Ammon's horn (tissue), 1 donor: ENCODE measurements at regions not wholly inside any gene's neighbourhood (a gene's known extent, or its start where the extent isn't known, plus 50 kb on each side); places are given as distances from the start of the nearest gene placed in this dataset.
A peak's percentile ranks its signal among the peaks of the same experiment; 100 is the strongest.

ENCODE experiments used
- DNase-seq: peaks from one replicate; pipeline ENCODE4 v3.0.0-alpha.2; 2016; ENCODE audit warnings: low spot score

DNA sequence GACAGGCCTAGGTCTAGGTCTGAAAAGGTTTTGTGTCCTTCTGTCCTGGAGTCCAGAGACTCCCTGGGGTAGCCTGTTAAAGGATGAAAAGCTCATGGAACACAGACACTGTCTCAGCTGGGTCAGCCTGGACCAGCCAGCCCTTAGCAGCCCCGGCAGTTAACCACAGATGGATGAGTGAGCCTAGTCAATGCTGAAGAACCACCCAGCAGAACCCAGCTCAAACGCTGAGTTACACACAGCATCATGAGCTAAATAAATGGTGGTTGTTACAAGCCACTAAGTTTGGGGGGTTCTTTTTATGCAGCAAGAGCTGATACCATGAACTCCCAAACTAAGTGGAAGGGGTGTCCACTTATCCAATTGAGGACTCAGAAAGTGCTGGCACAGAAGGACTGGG lies 472.8 kb upstream of the PROK2 start:
- no peak for DNase-seq

DNA sequence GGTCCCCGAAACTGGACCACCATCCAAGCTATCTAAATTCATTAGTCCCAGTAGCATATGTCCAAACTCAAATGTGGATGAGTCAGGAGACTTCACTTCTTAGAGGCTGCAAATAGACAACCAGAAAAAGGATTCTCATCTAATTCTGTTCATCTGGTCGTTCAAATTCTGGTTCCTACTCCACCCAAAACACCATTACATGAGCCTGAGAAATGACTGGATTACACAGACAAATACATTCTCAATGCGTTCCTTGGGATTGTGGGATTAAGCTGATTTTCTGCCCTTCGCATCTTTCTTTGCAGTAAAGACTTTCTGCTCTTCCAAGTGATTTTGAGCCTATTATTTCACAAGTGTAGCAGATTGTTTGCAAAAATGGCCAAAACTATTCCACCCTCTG lies 472.3 kb upstream of the PROK2 start:
- DNase-seq = no peak

DNA sequence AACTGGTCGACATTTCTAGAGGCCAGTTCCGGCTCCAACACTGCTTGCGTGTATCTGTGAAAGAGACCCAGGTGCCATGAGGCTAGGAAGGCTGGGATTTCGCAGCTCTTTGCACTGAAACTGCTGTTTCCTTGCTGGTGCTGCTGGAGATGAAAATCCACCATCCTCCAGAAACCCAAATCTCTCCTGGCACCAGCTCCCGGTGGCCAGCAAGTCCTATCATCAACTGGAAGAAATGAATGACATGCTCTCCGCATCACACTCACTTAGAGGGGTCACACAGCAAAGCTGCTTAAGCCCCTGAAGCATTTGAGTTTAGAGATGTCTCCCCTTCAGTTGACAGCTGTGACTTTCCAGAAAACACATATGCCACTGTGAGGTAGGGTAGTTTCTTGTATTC lies 471.8 kb upstream of the PROK2 start:
- DNase-seq = no peak

DNA sequence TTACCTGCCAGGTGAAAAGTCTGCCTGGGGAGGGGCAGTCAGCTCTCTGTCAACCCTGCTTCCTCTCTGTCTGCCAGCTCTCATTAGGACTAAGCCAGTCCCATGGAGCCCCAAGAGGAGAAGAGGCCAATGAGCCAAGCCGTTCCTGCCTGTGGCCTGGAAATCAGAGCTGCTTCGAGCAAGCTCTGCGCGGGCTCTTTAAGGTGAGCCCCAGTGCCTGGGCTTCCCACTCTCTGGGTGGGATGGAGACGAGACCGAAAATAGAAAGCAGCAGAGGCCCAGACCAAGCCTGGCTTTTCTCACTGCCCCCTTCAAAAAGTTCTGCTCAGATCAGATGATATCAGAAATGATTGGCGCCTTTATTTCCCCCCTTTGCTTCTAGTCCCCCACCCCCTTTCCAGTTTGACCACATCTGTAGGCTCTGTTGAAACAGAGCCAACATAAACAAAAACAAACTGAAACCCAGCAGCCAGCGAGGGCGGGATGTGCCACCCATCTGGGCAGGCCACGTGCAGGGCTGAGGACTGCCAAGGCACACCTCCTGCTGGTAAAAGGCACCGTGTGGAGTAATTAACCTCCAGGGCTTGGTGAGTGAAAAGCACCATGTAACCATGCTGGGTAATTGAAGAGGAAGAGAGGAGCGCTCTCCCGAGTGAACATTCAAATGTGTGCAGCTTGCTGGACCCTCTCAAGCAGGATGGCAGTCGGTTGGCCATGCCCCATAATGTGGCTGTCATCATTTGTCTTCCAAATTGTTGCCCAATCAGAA lies 471.0 kb upstream of the PROK2 start:
- DNase-seq = peak; percentile 71

DNA sequence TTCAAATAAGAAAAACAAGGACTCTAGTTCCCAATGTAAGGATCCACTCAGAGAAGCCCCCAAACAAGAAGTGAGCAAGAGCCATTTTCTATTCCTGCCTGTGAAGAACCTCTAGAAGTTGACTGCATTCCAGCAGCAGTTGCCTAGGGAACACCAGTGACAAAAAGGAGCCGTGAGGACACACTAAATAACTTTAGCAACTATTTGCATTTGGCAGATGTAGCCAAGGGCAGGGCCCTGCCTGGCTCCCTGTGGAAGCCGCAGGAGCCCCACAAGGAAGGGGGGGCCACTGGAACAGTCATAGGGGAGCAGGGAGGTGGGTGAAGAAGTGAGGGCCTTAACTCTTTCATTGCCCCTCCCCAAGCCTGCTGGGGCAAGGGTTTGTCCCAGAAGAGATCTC lies 470.2 kb upstream of the PROK2 start:
- DNase-seq = no peak

DNA sequence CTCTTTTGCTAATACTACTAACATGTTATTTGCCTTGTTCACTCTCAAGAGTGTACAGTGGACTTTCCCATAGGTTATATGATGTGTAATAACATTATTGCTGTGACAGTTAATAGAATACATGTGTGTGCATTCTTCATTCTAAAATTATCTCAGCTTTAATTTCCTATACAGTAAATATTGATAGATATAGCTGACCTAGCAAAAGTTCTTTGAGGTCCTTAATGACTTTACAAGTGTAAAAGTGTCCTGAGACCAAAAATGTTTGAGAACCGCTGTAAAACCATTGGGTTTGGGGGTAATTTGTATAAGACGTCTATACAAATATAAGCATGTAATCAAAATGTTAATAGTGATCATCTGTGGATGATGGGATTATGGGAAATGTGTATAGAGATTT lies 469.5 kb upstream of the PROK2 start:
- DNase-seq = no peak

DNA sequence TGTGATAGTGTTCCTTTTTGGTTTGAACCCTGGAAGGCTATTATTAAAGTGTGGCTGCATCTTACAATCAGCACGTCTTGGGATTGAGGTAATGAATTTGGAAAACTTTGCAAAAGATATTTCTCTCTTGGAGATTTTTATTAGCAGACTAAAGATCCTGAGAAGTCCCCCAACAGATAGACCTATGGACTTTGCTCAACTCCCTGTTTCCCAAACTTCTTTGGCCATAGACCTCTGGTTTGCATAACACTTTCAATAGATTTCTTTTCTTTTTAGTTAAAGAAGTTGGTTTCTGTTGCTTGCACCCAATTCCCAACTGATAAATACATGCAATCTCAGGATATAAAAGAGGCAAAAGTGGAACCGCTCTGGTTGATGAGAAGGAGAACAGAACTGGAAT lies 465.8 kb upstream of the PROK2 start:
- no peak for DNase-seq

DNA sequence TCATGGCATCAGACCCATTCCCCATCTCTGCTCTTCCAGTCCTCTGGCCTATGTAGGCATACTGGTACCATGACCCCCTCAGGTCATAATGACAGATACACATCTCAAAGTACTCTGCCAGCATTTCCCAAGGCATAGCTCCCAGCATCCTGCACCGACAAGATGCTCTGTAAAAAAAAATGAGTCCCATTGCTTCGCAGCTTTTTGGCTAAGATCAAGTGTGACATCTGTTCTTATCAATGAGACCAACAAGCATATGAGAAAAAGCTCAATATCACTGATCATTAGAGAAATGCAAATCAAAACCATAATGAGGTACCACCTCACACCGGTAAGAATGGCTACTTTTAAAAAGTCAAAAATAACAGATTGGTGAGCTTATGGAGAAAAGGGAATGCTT lies 463.9 kb upstream of the PROK2 start:
- no peak for DNase-seq

DNA sequence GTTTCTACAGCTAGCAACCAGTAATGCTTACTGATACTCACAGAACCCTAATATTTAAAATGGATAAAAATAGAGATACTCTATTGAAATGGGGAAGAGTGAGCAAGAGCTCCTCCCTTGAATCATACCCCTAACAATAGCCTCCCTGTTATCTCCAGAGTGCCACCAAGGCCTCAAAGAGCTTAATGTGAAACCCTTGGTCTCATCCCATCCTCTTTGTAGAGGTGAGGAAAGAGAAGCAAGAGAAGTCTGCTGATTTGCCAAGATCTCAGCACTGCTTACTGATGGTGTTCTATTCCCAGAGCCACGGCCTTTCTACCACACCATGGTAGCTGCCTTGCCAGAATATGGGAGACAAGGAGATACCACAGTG lies 463.4 kb upstream of the PROK2 start:
- no peak for DNase-seq

DNA sequence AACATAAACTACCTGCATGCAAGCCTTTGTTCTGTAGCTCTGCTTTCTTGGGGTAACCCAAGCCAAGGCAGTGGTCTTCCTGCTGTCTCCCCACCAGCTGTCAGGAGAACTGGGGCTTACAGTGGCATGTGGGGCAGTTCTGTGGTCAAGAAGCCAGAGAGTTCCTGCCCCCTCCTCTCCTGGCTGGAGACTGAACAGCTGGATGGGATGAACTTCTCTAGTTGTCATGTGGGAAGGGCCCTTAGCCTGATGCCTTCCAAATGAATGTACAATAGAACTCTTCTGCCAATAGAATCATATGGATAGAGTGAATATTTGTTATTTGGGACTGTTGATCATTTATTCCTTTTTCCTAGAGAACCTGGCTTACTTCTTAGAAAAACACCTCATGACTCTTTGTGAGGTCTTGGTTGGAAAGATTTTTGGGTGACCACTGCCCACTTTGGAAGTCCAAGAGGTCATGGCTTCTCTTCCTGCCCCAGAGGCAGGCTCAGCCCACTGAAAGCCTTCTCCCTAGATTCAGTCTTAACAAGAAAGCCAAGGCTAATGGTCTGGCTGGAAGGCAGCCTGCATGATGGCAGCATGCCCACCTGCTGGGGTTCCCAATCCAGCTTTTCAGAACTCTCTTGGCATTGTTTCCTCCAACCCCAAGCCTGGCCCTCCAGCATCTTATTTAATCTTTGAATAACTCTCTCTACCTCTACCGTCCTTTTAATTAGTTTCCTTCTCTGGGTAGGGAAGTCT lies 462.9 kb upstream of the PROK2 start:
- peak; percentile 81 for DNase-seq

DNA sequence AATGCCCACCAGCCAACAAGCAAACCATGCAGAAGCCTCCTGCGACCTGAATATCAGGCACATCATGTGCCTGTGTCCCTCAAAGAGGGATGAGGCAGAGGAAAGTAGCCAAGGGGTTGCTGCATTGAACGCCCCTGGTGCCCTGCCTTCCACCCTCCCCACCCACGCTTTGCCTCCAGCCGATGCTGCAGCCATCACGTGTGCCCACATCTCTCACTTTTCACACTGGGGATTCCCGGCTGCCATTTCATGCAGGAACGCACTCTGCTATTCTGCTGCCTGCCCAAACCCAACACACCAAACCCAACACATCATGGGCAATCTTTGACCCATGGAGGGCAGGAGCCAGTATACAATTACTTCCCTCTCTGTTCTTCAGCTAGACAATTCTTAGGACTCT lies 462.2 kb upstream of the PROK2 start:
- DNase-seq = no peak

DNA sequence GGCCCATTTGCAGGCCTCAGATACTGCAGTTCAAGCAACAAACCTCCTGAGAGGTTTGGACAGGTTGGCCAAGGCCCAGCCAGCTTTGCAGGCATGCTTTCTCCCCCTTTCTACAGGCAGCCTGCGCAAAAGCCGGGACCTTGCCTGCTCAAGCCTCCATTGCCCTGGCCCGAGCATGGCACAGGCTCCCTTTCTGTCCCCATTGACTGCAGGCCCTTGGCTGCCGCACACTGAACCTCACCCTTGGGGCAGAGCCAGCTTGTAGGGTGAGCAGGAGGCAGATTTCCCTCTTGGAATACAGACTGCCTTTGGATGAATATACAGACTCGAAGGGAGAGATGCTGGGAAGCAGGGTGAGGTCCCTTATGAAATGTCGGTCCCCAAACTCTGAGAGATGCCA lies 461.7 kb upstream of the PROK2 start:
- peak; percentile 88 for DNase-seq

DNA sequence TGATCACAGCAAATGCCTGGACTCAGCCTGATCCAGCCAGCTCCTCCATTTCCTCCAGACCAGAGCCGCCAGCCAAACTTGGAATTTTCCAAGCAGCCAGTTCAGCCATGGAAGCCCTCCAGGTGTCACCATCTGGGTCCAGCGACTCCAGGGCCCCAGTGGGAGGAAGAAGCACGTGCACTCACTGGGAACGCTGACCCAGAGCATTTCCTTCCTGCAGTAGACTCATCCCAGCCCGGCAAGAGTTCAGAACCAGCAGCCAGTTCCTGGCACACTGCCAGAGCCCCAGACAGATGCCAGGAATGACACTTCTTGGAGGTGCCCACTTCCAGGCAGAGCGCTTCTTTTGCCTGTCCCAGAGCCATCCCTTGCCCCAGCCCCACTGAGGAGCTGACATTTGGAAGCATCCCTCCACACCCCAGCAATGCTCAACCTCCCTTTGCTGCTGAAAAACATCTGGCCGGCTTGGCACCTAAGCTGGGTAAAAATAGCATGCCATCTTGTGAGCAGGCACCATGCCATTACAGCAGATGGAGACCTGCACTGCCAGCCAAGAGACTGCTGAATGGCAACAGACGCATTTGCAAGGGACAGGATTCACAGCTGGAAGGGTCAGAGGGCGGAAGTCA lies 460.3 kb upstream of the PROK2 start:
- DNase-seq = peak; percentile 77

DNA sequence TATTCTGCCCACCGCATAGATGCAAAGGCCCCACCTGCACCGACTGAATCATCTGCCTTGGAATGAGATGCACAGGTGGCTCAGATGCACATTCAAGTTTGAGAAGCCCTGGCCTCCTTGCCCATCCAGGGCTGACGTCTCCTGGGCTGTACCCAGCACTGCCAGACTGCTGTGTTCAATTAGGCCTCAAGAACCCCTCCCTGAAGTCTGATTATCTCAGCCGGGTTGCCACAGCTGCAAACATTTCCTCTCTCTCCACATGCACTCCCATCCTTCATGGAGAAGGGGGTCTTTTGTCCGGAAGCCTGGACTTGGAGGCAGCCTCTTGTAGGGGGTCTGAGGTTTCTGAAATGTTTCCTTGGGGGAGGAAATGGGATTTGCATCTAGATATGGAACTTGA lies 459.4 kb upstream of the PROK2 start:
- DNase-seq = no peak

DNA sequence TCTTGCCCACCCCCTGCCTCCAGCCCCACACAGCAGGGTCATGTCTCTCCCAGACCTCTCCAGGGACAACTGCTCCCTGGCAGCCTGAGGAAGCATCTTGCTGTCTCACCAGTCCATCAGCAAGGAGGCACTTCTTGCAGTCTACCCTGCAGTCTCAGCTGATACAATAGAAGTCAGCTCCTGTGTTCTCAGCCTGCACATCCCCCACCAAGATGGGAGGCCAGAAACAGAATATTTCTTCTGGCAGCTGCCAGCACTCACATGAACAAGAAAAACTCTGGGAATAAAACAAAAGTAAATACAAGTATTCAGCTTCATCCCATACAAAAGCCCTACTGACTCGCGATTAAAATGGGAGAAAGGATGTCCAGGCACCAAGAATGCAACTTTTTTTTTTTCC lies 457.4 kb upstream of the PROK2 start:
- DNase-seq = peak; percentile 49

DNA sequence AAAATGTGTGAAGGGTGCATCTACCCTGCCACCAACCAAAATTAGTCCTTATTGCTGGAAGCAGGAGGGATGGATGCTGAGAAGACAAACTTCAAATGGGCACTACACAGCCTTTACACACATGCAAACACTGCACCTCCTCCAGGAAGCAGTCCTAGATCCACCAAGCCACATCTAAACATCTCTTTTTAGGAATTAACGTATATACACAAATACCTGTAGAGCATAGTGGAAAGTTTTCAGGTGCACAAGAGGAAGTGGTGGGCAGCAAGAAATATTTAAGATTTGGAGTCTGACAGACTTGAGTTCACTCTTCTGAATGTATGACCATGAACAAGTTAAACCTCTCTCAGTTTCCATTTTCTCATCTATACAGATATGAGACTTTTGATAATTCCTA lies 456.6 kb upstream of the PROK2 start:
- no peak for DNase-seq

DNA sequence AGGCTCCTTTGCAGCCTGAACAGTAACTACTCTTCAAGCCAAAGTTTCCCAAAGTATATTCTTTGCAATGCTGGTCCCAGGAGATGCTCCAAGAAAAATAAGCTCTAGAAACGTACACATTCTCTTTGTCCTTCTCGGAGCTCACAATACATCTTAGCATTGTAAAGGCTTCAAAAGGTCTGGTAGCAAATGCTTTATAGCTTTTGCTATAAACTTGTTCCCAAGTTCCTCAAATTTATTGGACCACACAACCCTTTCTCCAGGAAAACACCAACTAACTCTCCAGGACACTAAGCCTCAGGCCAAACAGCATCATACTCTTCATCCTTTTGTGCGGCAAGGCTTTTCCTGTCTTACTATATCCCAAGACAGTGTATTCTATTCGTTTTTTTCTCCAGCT lies 455.6 kb upstream of the PROK2 start:
- no peak for DNase-seq

DNA sequence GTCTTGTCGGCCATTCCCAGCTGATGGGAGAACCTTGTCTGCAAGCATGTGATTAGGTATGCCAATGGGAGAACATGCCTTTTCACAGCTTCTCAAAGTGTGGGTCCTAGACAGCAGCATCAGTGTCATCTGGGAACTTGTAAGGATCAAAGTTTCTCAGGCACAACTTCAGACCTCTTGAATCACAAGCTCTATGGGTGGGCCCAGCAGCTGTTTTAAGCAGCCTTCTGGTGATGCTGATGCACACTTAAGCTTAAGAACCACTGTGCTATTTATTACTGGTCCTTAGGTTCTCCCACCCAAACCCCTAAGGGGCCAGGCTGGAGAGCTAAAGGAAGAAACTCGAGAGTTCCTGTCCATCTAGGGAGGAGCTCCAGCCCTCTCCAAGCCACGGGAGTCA lies 453.9 kb upstream of the PROK2 start:
- no peak for DNase-seq

DNA sequence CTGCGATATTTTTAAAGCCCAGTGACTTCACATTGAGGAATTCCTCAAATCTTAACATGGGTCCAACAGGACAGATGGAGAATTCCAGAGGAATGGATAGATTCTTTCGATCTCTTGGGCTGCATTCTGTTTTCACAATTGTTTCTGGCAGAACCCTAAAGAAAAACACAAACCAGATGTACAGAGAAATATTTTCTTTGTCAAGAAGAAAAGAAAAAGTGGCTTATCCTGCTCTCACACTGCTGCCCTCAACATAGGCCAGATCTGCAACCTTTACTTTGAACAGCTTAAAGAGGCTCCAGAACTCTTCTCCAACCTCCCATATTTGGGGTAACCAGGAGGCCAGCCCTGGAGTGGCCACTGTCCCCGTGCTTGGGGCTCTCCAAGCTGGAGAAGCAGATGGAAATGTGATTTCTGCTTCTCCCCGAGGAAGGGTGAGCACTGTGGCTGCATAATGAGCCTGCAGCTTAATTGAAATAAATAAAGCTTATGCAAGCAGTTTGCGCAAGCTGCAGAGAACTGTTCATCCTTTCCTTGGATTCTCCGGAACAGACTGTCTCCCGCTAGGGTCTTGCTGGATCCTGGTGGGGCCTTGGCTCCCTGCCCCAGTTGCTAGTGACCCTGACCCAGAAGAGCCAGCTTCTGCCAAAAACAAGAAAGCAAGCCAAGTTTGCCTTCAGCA lies 453.2 kb upstream of the PROK2 start:
- no peak for DNase-seq

DNA sequence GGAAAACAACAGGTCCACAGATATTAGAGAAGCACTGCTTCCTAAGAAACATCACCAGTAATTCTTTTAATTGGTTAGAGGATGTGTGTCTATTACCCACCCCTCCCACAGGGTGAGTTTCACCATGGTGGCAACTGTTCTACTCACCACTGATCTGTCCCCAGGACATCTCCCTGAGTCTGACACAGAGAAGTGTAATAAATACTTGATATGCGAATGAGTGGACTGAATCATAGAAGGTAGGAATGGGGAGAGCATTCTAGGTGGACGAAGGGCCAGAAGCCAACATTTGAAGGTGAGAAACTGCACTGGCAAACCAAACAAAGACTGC lies 452.7 kb upstream of the PROK2 start:
- DNase-seq = no peak

DNA sequence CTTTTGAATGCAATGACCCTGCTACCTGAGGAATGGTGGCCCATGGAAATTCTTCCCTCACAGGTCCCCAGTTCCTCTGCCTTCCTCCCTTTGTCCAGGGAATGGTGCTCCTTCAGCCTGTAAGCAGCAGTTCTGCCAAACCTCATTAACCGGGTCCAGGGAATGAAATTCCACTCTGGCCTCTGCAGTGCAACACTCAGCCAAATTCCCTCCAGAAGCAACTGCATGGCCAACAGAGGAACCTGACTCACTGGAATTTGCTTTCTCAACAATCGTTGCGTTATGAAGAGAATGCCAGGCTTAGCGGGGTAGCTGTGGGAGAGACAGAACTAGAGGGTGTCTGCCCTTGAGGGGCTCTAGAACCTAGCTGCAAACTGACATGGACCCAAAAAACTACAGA lies 449.4 kb upstream of the PROK2 start:
- no peak for DNase-seq

DNA sequence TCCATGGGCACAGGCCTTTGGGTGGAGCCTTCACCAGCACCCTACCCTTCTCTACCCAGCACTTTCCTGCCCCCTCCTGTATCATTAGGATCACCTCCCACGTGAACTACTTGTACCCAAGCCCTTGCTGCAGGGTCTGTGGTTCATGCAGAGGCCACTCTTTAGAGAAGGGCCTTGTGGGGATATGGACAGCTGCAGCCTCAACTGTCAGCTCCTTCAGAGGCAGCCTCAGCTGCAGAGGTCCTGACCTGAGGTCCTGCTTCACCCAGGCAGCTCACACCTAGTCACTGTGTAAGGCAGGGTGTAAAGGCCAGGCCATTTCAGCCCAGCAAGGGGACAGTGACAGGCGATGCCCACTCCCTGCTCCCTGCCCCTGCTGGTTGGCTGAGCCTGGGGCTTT lies 448.6 kb upstream of the PROK2 start:
- DNase-seq = no peak

DNA sequence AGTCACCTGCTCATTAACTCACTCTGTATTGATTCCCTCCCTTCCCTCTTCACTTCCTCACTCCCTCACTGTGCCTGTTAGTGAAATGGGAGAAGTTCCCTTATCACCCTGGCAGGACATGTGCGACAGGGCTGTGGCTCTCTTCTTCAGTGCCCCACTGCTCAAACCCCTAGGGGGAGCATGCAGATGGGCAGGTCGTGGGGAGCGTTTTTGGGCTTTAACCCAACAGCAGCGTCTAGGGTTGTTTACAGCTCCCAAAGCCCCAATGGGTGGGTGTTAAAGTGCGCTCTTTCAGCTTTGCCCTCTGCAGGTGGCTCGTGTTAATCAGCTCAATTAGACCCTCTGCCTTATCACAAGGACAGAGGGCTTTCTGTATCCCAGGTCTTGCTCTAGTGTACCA lies 447.8 kb upstream of the PROK2 start:
- DNase-seq = no peak
